Tibial artery (tissue), 4 donors: ENCODE measurements at regions not wholly inside any gene's neighbourhood (a gene's known extent, or its start where the extent isn't known, plus 50 kb on each side); places are given as distances from the start of the nearest gene placed in this dataset.
"Not testable (repeated sequence)": the region's sequence is repeated elsewhere in the genome, so short reads cannot be mapped to it uniquely, and the experiment has no call there.

Source experiments
- DNase-seq, 2 donors: peaks; one replicate each; pipeline ENCODE4 v3.0.0-alpha.2; 2019
- H3K27ac ChIP-seq, 2 donors: fragments of 200-600 bp; sonication (generic) in 1 of 2; 1 replicate in 1 of 2; 2 replicates in 1 of 2; pipeline ENCODE4 v1.5.1; 2018 to 2019; ENCODE audit warnings: mild to moderate bottlenecking in 1 of 2
- H3K27me3 ChIP-seq, 2 donors: fragments of 200-600 bp; sonication (generic) in 1 of 2; one replicate each; pipeline versions ENCODE4 v1.5.1 to v1.6.0; 2016 to 2019
- H3K36me3 ChIP-seq, 3 donors: fragments of 200-600 bp; sonication (generic) in 2 of 3; one replicate each; pipeline ENCODE4 v1.5.1; 2016 to 2019; ENCODE audit warnings: mild to moderate bottlenecking in 2 of 3
- H3K4me1 ChIP-seq, 4 donors: fragments of 200-600 bp; sonication (generic) in 2 of 4; 1 replicate in 3 of 4; 2 replicates in 1 of 4; pipeline ENCODE4 v1.5.1; 2016 to 2019
- H3K4me3 ChIP-seq, 2 donors: fragments of 200-600 bp; sonication (generic) in 1 of 2; 1 replicate in 1 of 2; 2 replicates in 1 of 2; pipeline ENCODE4 v1.5.1; 2018 to 2019; ENCODE audit warnings: mild to moderate bottlenecking in 2 of 2
- H3K9me3 ChIP-seq, 3 donors: fragments of 200-600 bp; sonication (generic) in 1 of 3; one replicate each; pipeline ENCODE4 v1.5.1; 2016 to 2019
- intact Hi-C: fragments of 100-400 bp; cut with DNase I; formaldehyde crosslinking; loops from one replicate; pipeline ENCODE4 v1.15.0; 2023; ENCODE audit warnings: low total_unique reads
- TF ChIP-seq, protein P1 (sequence below), 2 experiments: fragments of 200-600 bp in 1 of 2; fragments of 450-650 bp in 1 of 2; IDR thresholded peaks; one replicate each; pipeline ENCODE4 v1.5.1; 2017 to 2019; ENCODE audit warnings: antibody characterized with exemption in 2 of 2, mild to moderate bottlenecking in 1 of 2, moderate library complexity in 1 of 2

DNA sequence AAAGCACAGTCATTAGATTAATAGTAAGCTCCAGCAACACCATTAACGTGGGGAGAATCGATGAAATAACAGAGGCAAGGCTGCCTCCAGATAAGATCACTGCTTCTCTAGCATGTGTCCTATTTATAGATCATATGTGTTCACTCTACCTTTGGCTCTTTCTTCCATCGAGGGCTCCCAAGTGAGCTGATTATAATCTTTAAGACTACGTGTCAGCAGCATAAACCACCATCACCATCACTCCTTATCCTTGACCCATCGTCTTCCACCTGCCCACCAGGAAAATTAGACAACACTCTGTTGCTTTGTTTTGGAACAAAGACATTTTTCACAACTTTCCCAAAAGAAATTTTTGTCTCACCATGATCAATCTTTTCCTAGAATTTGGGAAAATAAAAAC, 71.2 kb upstream of the CARD11 start:
- DNase-seq: no peak

DNA sequence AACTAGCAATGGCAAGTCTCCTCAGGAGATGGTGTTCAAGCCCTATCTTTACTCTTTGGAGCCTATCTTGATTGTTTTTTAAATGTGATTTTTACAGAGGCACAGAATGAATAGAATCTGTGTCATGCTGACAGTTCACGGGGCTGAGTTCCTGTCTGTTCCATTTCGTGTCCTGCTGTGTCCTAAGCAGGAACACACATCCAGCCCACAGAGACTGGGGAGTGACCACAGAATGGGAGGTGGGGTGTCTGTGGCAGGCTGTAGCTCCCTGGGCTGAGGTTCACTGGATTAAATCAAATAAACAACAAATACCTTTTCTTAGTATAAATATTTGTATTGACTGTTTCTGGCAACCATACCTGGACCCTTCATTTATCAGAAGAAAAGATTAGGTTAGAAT, 73.4 kb upstream of the CARD11 start:
- Histone ChIP-seq H3K36me3 (no peaks in the 10 kb centered on the region), H3K27ac (no peak overlapping the region), H3K4me1 (no peaks in the 10 kb centered on the region), H3K27me3 (peaks cover 0 to 7% of the 10 kb centered on the region in 2 donors), H3K9me3 (peaks cover 0 to 12% (median 0%) of the 10 kb centered on the region in 3 donors), H3K4me3 (no peak overlapping the region)
- intact Hi-C loops: no loop called here
- DNase-seq: no peak
- TF ChIP-seq, protein P1, sequence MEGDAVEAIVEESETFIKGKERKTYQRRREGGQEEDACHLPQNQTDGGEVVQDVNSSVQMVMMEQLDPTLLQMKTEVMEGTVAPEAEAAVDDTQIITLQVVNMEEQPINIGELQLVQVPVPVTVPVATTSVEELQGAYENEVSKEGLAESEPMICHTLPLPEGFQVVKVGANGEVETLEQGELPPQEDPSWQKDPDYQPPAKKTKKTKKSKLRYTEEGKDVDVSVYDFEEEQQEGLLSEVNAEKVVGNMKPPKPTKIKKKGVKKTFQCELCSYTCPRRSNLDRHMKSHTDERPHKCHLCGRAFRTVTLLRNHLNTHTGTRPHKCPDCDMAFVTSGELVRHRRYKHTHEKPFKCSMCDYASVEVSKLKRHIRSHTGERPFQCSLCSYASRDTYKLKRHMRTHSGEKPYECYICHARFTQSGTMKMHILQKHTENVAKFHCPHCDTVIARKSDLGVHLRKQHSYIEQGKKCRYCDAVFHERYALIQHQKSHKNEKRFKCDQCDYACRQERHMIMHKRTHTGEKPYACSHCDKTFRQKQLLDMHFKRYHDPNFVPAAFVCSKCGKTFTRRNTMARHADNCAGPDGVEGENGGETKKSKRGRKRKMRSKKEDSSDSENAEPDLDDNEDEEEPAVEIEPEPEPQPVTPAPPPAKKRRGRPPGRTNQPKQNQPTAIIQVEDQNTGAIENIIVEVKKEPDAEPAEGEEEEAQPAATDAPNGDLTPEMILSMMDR (IDR thresholded peaks at IDR 0.05): no peak

More for the DNA sequence above, 71.2 kb upstream of the CARD11 start:
- peaks cover 0 to 3% (median 0%) of the 10 kb centered on the region in 3 donors for H3K9me3 ChIP-seq
- no peak overlapping the region for H3K27ac ChIP-seq
- TF ChIP-seq, protein P1 (IDR thresholded peaks at IDR 0.05): no peak
- no peaks in the 10 kb centered on the region for H3K36me3 ChIP-seq
- peaks cover 0 to 4% (median 0%) of the 10 kb centered on the region in 4 donors for H3K4me1 ChIP-seq
- no peak overlapping the region for H3K4me3 ChIP-seq
- H3K27me3 ChIP-seq: peaks cover 0 to 7% of the 10 kb centered on the region in 2 donors
- intact Hi-C loops: no loop called here

GRCh38 chr7:3117488-3118231, 74.0 kb upstream of the CARD11 start:
- no peak for DNase-seq
- H3K4me3 ChIP-seq: no peak overlapping the region
- peaks cover 0 to 7% of the 10 kb centered on the region in 2 donors for H3K27me3 ChIP-seq
- H3K27ac ChIP-seq: no peak overlapping the region
- no peaks in the 10 kb centered on the region for H3K4me1 ChIP-seq
- intact Hi-C loops: no loop called here
- peaks cover 0 to 12% (median 0%) of the 10 kb centered on the region in 3 donors for H3K9me3 ChIP-seq
- TF ChIP-seq, protein P1 (IDR thresholded peaks at IDR 0.05): no peak
- no peaks in the 10 kb centered on the region for H3K36me3 ChIP-seq

- H3K4me1 ChIP-seq, DNase-seq, H3K4me3 ChIP-seq, H3K27ac ChIP-seq, H3K36me3 ChIP-seq, H3K27me3 ChIP-seq, intact Hi-C loops, H3K9me3 ChIP-seq: not testable (repeated sequence)
Measured at GRCh38 chr7:3119352-3119927, 75.8 kb upstream of the CARD11 start.

DNA sequence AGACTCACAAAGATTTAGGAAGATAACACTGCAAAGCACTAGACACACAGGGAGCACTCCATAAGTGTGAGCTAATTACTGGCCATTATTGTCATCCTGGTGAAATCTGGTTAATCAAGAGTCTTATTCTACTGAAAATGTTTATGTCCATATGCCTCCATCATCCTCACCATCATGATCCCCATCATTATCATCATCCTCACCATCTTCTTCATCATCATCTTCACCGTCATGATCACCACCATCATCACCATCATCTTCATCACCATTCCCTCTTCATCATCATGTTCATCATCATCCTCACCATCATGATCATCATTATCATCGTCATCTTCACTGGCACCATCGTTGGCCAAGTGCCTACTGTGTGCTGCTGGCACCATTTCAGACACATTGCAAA, 76.3 kb upstream of the CARD11 start:
- no peak for DNase-seq
- Histone ChIP-seq H3K9me3 (peaks cover 0 to 10% (median 0%) of the 10 kb centered on the region in 3 donors), H3K4me3 (no peak overlapping the region), H3K36me3 (no peaks in the 10 kb centered on the region), H3K4me1 (no peaks in the 10 kb centered on the region), H3K27ac (no peak overlapping the region), H3K27me3 (peaks cover 0 to 7% of the 10 kb centered on the region in 2 donors)
- TF ChIP-seq, protein P1 (IDR thresholded peaks at IDR 0.05): no peak
- intact Hi-C loops: no loop called here

GRCh38 chr7:3120513-3120912, 76.8 kb upstream of the CARD11 start:
- TF ChIP-seq, protein P1 (IDR thresholded peaks at IDR 0.05): no peak
- no peaks in the 10 kb centered on the region for H3K4me1 ChIP-seq
- intact Hi-C loops: no loop called here
- peaks cover 0 to 10% (median 0%) of the 10 kb centered on the region in 3 donors for H3K9me3 ChIP-seq
- H3K27me3 ChIP-seq: peaks cover 0 to 7% of the 10 kb centered on the region in 2 donors
- DNase-seq: no peak
- H3K4me3 ChIP-seq: no peak overlapping the region
- no peak overlapping the region for H3K27ac ChIP-seq
- no peaks in the 10 kb centered on the region for H3K36me3 ChIP-seq
